Tibial nerve (tissue), 4 donors: ENCODE measurements at regions not wholly inside any gene's neighbourhood (a gene's known extent, or its start where the extent isn't known, plus 50 kb on each side); places are given as distances from the start of the nearest gene placed in this dataset.

Source experiments
- DNase-seq, 2 donors: peaks; one replicate each; pipeline ENCODE4 v3.0.0-alpha.2; 2019; ENCODE audit warnings: low spot score in 2 of 2
- H3K27ac ChIP-seq, 4 donors: fragments of 200-600 bp; sonication (generic) in 3 of 4; one replicate each; pipeline ENCODE4 v1.5.1; 2017 to 2019; ENCODE audit warnings: mild to moderate bottlenecking in 1 of 4
- H3K27me3 ChIP-seq, 2 donors: fragments of 200-600 bp; sonication (generic) in 1 of 2; one replicate each; pipeline versions ENCODE4 v1.5.1 to v1.6.0; 2017 to 2019
- H3K36me3 ChIP-seq, 3 donors: fragments of 200-600 bp; sonication (generic); one replicate each; pipeline ENCODE4 v1.5.1; 2018 to 2019
- H3K4me1 ChIP-seq, 4 donors: fragments of 200-600 bp; sonication (generic) in 3 of 4; one replicate each; pipeline ENCODE4 v1.5.1; 2017 to 2019
- H3K4me3 ChIP-seq, 4 donors: fragments of 200-600 bp; sonication (generic) in 3 of 4; one replicate each; pipeline ENCODE4 v1.5.1; 2017 to 2019; ENCODE audit warnings: mild to moderate bottlenecking in 1 of 4, moderate library complexity in 1 of 4
- H3K9me3 ChIP-seq, 4 donors: fragments of 200-600 bp; sonication (generic) in 3 of 4; one replicate each; pipeline ENCODE4 v1.5.1; 2017 to 2019
- CTCF ChIP-seq, 5 experiments: fragments of 200-600 bp in 3 of 5; fragments of 450-650 bp in 2 of 5; sonication (generic) in 3 of 5; IDR thresholded peaks; one replicate each; pipeline ENCODE4 v1.5.1; 2016 to 2019; ENCODE audit warnings: antibody characterized with exemption in 5 of 5, mild to moderate bottlenecking in 3 of 5, moderate library complexity in 2 of 5
- EP300 ChIP-seq, 2 donors: sonication (generic); formaldehyde crosslinking; IDR thresholded peaks; one replicate each; pipeline ENCODE4 v1.6.1; 2017; ENCODE audit warnings: antibody characterized with exemption in 2 of 2, mild to moderate bottlenecking in 1 of 2
- POLR2A ChIP-seq, 2 donors: fragments of 450-650 bp; IDR thresholded peaks; one replicate each; pipeline ENCODE4 v1.6.1; 2017; ENCODE audit warnings: antibody characterized with exemption in 2 of 2, mild to moderate bottlenecking in 2 of 2, moderate library complexity in 2 of 2
- WGBS, 2 donors: methylation state at CpG; one replicate each; pipeline ENCODE4 v1.1.5; 2018; 5-methylcytosine and 5-hydroxymethylcytosine counted together

GRCh38 chr5:60402161-60402785 lies 297.7 kb downstream of the DEPDC1B start:
- 90 to 92% methylated on average over 7 to 8 of the region's 8 CpGs for WGBS, 2 donors
- no peaks in the 10 kb centered on the region for H3K4me1 ChIP-seq
- TF ChIP-seq EP300 (IDR thresholded peaks at IDR 0.05) (no peak), POLR2A (IDR thresholded peaks at IDR 0.05) (no peak)
- H3K27ac ChIP-seq = no peak overlapping the region
- no peaks in the 10 kb centered on the region for H3K27me3 ChIP-seq
- DNase-seq = no peak
- H3K9me3 ChIP-seq = no peaks in the 10 kb centered on the region
- H3K4me3 ChIP-seq = no peak overlapping the region
- no peaks in the 10 kb centered on the region for H3K36me3 ChIP-seq

- Histone ChIP-seq H3K36me3 (no peaks in the 10 kb centered on the region), H3K27me3 (no peaks in the 10 kb centered on the region), H3K27ac (no peak overlapping the region), H3K4me1 (no peaks in the 10 kb centered on the region), H3K9me3 (no peaks in the 10 kb centered on the region), H3K4me3 (no peak overlapping the region)
- 79 to 93% methylated on average over 7 of the region's 7 CpGs for WGBS, 2 donors
- no peak for DNase-seq
- TF ChIP-seq EP300 (IDR thresholded peaks at IDR 0.05) = no peak
- TF ChIP-seq POLR2A (IDR thresholded peaks at IDR 0.05) = no peak
- TF ChIP-seq CTCF (IDR thresholded peaks at IDR 0.05) = no peak
Measured at GRCh38 chr5:60401526-60401925, 298.4 kb downstream of the DEPDC1B start.

- TF ChIP-seq CTCF (IDR thresholded peaks at IDR 0.05) = no peak
- TF ChIP-seq EP300 (IDR thresholded peaks at IDR 0.05) = no peak
- no peak for TF ChIP-seq POLR2A (IDR thresholded peaks at IDR 0.05)
- Histone ChIP-seq H3K9me3 (no peaks in the 10 kb centered on the region), H3K27me3 (no peaks in the 10 kb centered on the region), H3K27ac (no peak overlapping the region), H3K36me3 (no peaks in the 10 kb centered on the region), H3K4me1 (no peaks in the 10 kb centered on the region), H3K4me3 (no peak overlapping the region)
- WGBS, 2 donors = 84 to 90% methylated on average over 4 of the region's 4 CpGs
- DNase-seq = no peak
Measured at GRCh38 chr5:60399507-60399906, 300.5 kb downstream of the DEPDC1B start.

- no peaks in the 10 kb centered on the region for H3K9me3 ChIP-seq
- H3K4me3 ChIP-seq = no peak overlapping the region
- H3K4me1 ChIP-seq = no peaks in the 10 kb centered on the region
- H3K27ac ChIP-seq = no peak overlapping the region
- no peak for TF ChIP-seq POLR2A (IDR thresholded peaks at IDR 0.05)
- no peak for TF ChIP-seq CTCF (IDR thresholded peaks at IDR 0.05)
- TF ChIP-seq EP300 (IDR thresholded peaks at IDR 0.05) = no peak
- no peak for DNase-seq
- no peaks in the 10 kb centered on the region for H3K27me3 ChIP-seq
- H3K36me3 ChIP-seq = no peaks in the 10 kb centered on the region
- WGBS, 2 donors = 89 to 96% methylated on average over 5 of the region's 5 CpGs
Measured at GRCh38 chr5:60395712-60396329, 304.1 kb downstream of the DEPDC1B start.

- TF ChIP-seq POLR2A (IDR thresholded peaks at IDR 0.05) (no peak), CTCF (IDR thresholded peaks at IDR 0.05) (no peak), EP300 (IDR thresholded peaks at IDR 0.05) (no peak)
- WGBS, 2 donors = 38 to 46% methylated on average over 2 of the region's 2 CpGs
- no peak overlapping the region for H3K27ac ChIP-seq
- no peaks in the 10 kb centered on the region for H3K9me3 ChIP-seq
- no peaks in the 10 kb centered on the region for H3K36me3 ChIP-seq
- DNase-seq = no peak
- H3K4me1 ChIP-seq = no peaks in the 10 kb centered on the region
- no peak overlapping the region for H3K4me3 ChIP-seq
- H3K27me3 ChIP-seq = no peaks in the 10 kb centered on the region
Measured at GRCh38 chr5:60387051-60387440, 312.9 kb downstream of the DEPDC1B start.
